OCI-LY3 (cell line): ENCODE measurements at regions not wholly inside any gene's neighbourhood (a gene's known extent, or its start where the extent isn't known, plus 50 kb on each side); places are given as distances from the start of the nearest gene placed in this dataset.

Experiments
- CTCF ChIP-seq: fragments of 200-600, 300-600 bp; sonication (generic); IDR thresholded peaks from 2 replicates; pipeline ENCODE4 v1.5.1; 2014; ENCODE audit warnings: antibody characterized with exemption, low read length, low read depth
- EZH2phosphoT487 ChIP-seq: fragments of 200-600 bp; shearing (Covaris generic); IDR thresholded peaks from 2 replicates; pipeline ENCODE4 v1.6.1; 2018; ENCODE audit warnings: antibody characterized with exemption, mixed run types, low read depth

- TF ChIP-seq EZH2phosphoT487 (no peak), CTCF (no peak)
Observed at GRCh38 chr6:30814146-30815040, 69.9 kb upstream of the DDR1 start.
